NT2/D1 (cell line): ENCODE measurements at regions not wholly inside any gene's neighbourhood (a gene's known extent, or its start where the extent isn't known, plus 50 kb on each side); places are given as distances from the start of the nearest gene placed in this dataset.
"Not testable (repeated sequence)": the region's sequence is repeated elsewhere in the genome, so short reads cannot be mapped to it uniquely, and the experiment has no call there.

Source experiments
- YY1 ChIP-seq: IDR thresholded peaks from 2 replicates; pipeline ENCODE4 v1.6.1; 2011; ENCODE audit not compliant: insufficient read length, insufficient read depth
- ZNF274 ChIP-seq: IDR thresholded peaks from 2 replicates; pipeline ENCODE4 v1.6.1; 2011; ENCODE audit warnings: mild to moderate bottlenecking, low read depth, low read length

DNA sequence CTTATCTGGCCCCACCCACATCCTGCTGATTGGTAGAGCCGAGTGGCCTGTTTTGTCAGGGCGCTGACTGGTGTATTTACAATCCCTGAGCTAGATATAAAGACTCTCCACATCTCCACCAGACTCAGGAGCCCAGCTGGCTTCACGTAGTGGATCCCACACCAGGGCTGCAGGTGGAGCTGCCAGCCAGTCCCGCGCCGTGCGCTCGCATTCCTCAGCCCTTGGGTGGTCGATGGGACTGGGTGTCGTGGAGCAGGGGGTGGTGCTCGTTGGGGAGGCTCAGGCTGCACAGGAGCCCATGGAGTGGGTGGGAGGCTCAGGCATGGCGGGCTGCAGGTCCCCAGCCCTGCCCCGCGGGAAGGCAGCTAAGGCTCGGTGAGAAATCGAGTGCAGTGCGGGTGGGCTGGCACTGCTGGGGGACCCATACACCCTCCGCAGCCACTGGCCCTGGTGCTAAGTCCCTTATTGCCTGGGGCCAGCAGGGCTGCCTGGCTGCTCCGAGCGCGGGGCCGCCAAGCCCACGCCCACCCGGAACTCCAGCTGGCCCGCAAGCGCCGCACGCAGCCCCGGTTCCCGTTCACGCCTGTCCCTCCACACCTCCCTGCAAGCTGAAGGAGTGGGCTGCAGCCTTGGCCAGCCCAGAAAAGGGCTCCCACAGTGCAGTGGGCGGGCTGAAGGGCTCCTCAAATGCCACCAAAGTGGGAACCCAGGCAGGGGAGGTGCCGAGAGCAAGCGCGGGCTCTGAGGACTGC, 97.4 kb upstream of the MALRD1 start:
- TF ChIP-seq ZNF274, YY1: not testable (repeated sequence)
